Ovary (tissue), 3 donors: ENCODE measurements at regions not wholly inside any gene's neighbourhood (a gene's known extent, or its start where the extent isn't known, plus 50 kb on each side); places are given as distances from the start of the nearest gene placed in this dataset.

Source experiments
- CTCF ChIP-seq, 3 donors: fragments of 450-650 bp in 2 of 3; fragments of 200-600 bp in 1 of 3; IDR thresholded peaks; one replicate each; pipeline versions ENCODE4 v1.5.1 to v1.8.0; 2016 to 2022; ENCODE audit warnings: antibody characterized with exemption in 3 of 3, mild to moderate bottlenecking in 1 of 3
- POLR2A ChIP-seq: fragments of 450-650 bp; IDR thresholded peaks from one replicate; pipeline ENCODE4 v1.6.1; 2017; ENCODE audit warnings: antibody characterized with exemption, mild to moderate bottlenecking, moderate library complexity
- donor health status: DM: no; HTN: no; CAD: no.

- no peak for TF ChIP-seq CTCF (IDR thresholded peaks at IDR 0.05)
- TF ChIP-seq POLR2A, result no peak
Observed at GRCh38 chr6:115554060-115554459, 506.6 kb downstream of the FRK start.
